IPS DF 6.9 (cell line): ENCODE measurements at regions not wholly inside any gene's neighbourhood (a gene's known extent, or its start where the extent isn't known, plus 50 kb on each side); places are given as distances from the start of the nearest gene placed in this dataset.

ENCODE experiments used
- DNase-seq: peaks from one replicate; pipeline ENCODE4 v3.0.0-alpha.2; 2013; ENCODE audit warnings: low read depth, low spot score
- H3K27ac ChIP-seq: one replicate; pipeline ENCODE4 v1.5.1; 2013; ENCODE audit warnings: low read length, control low read depth
- H3K27me3 ChIP-seq: 2 replicates; pipeline ENCODE4 v1.6.1; 2013; ENCODE audit warnings: mild to moderate bottlenecking, low read length; ENCODE audit not compliant: control insufficient read depth, insufficient read depth
- H3K36me3 ChIP-seq: 2 replicates; pipeline ENCODE4 v1.6.1; 2013; ENCODE audit warnings: low read length; ENCODE audit not compliant: control insufficient read depth, insufficient read depth
- H3K4me1 ChIP-seq: 2 replicates; pipeline ENCODE4 v1.6.1; 2013; ENCODE audit warnings: low read length; ENCODE audit not compliant: control insufficient read depth, insufficient read depth
- H3K4me3 ChIP-seq: 2 replicates; pipeline ENCODE4 v1.5.1; 2013; ENCODE audit warnings: mild to moderate bottlenecking, low read length
- H3K9me3 ChIP-seq: 2 replicates; pipeline ENCODE4 v1.6.1; 2013; ENCODE audit warnings: low read length, inconsistent platforms; ENCODE audit not compliant: control insufficient read depth, insufficient read depth
- WGBS: extraction: QIAGEN DNeasy Blood & Tissue Kit; methylation state at CpG from one replicate; pipeline ENCODE4 v1.1.7; 2013; ENCODE audit warnings: mixed read lengths, missing lambda C conversion rate; ENCODE audit not compliant: insufficient read length, insufficient coverage; 5-methylcytosine and 5-hydroxymethylcytosine counted together

GRCh38 chr2:144082777-144083176, 437.1 kb downstream of the ZEB2 start:
- no peaks in the 10 kb centered on the region for H3K4me1 ChIP-seq

GRCh38 chr2:144082327-144082726, 437.6 kb downstream of the ZEB2 start:
- no peak for DNase-seq
- H3K27ac ChIP-seq = no peak overlapping the region
- no peaks in the 10 kb centered on the region for H3K4me1 ChIP-seq

More at GRCh38 chr2:144082777-144083176, 437.1 kb downstream of the ZEB2 start:
- Histone ChIP-seq H3K4me3 (no peak overlapping the region), H3K36me3 (no peaks in the 10 kb centered on the region), H3K9me3 (no peaks in the 10 kb centered on the region), H3K27me3 (no peaks in the 10 kb centered on the region), H3K27ac (no peak overlapping the region)
- no peak for DNase-seq
- no CpG with 5 or more reads among the region's 3 CpGs for WGBS

GRCh38 chr2:144081272-144081671, 438.6 kb downstream of the ZEB2 start:
- Histone ChIP-seq H3K27me3 (no peaks in the 10 kb centered on the region), H3K36me3 (no peaks in the 10 kb centered on the region), H3K4me3 (no peak overlapping the region), H3K9me3 (no peaks in the 10 kb centered on the region), H3K4me1 (no peaks in the 10 kb centered on the region), H3K27ac (no peak overlapping the region)
- WGBS = no CpG with 5 or more reads among the region's 2 CpGs
- no peak for DNase-seq

More at GRCh38 chr2:144082327-144082726, 437.6 kb downstream of the ZEB2 start:
- H3K4me3 ChIP-seq = no peak overlapping the region
- H3K9me3 ChIP-seq = no peaks in the 10 kb centered on the region
- H3K27me3 ChIP-seq = no peaks in the 10 kb centered on the region
- no peaks in the 10 kb centered on the region for H3K36me3 ChIP-seq

GRCh38 chr2:144079803-144080202, 440.1 kb downstream of the ZEB2 start:
- Histone ChIP-seq H3K9me3 (no peaks in the 10 kb centered on the region), H3K27me3 (no peaks in the 10 kb centered on the region), H3K36me3 (no peaks in the 10 kb centered on the region), H3K4me1 (no peaks in the 10 kb centered on the region), H3K4me3 (no peak overlapping the region), H3K27ac (no peak overlapping the region)
- DNase-seq = no peak

GRCh38 chr2:144078802-144079724, 440.9 kb downstream of the ZEB2 start:
- Histone ChIP-seq H3K9me3 (no peaks in the 10 kb centered on the region), H3K4me1 (no peaks in the 10 kb centered on the region), H3K4me3 (no peak overlapping the region), H3K27ac (no peak overlapping the region), H3K36me3 (no peaks in the 10 kb centered on the region), H3K27me3 (no peaks in the 10 kb centered on the region)
- no CpG with 5 or more reads among the region's 3 CpGs for WGBS
- no peak for DNase-seq

- Histone ChIP-seq H3K9me3 (no peaks in the 10 kb centered on the region), H3K4me1 (no peaks in the 10 kb centered on the region), H3K27me3 (no peaks in the 10 kb centered on the region), H3K27ac (no peak overlapping the region), H3K4me3 (no peak overlapping the region), H3K36me3 (no peaks in the 10 kb centered on the region)
- no peak for DNase-seq
These were observed 441.8 kb downstream of the ZEB2 start for GRCh38 chr2:144078106-144078505.

GRCh38 chr2:144074450-144074849, 445.5 kb downstream of the ZEB2 start:
- Histone ChIP-seq H3K27ac (no peak overlapping the region), H3K27me3 (no peaks in the 10 kb centered on the region), H3K4me3 (no peak overlapping the region), H3K9me3 (no peaks in the 10 kb centered on the region), H3K4me1 (no peaks in the 10 kb centered on the region), H3K36me3 (no peaks in the 10 kb centered on the region)
- WGBS = no CpG with 5 or more reads among the region's 3 CpGs
- DNase-seq = no peak

GRCh38 chr2:144071461-144071860, 448.5 kb downstream of the ZEB2 start:
- Histone ChIP-seq H3K27me3 (no peaks in the 10 kb centered on the region), H3K4me3 (no peak overlapping the region), H3K4me1 (no peaks in the 10 kb centered on the region), H3K27ac (no peak overlapping the region), H3K9me3 (no peaks in the 10 kb centered on the region), H3K36me3 (no peaks in the 10 kb centered on the region)
- no peak for DNase-seq
- no CpG with 5 or more reads among the region's 4 CpGs for WGBS

- Histone ChIP-seq H3K27me3 (no peaks in the 10 kb centered on the region), H3K27ac (no peak overlapping the region), H3K9me3 (no peaks in the 10 kb centered on the region), H3K36me3 (no peaks in the 10 kb centered on the region), H3K4me3 (no peak overlapping the region), H3K4me1 (no peaks in the 10 kb centered on the region)
- no peak for DNase-seq
- no CpG with 5 or more reads among the region's 2 CpGs for WGBS
These were observed 452.4 kb downstream of the ZEB2 start for GRCh38 chr2:144067506-144067905.

- no peak for DNase-seq
- H3K27ac ChIP-seq = no peak overlapping the region
- WGBS = no CpG with 5 or more reads among the region's 1 CpG
These were observed 456.3 kb downstream of the ZEB2 start for GRCh38 chr2:144063602-144064001.

GRCh38 chr2:144054911-144055310, 465.0 kb downstream of the ZEB2 start:
- no peaks in the 10 kb centered on the region for H3K9me3 ChIP-seq
- no peak overlapping the region for H3K27ac ChIP-seq
- DNase-seq = no peak
- WGBS = no CpG with 5 or more reads among the region's 1 CpG
- H3K36me3 ChIP-seq = no peaks in the 10 kb centered on the region
- H3K4me3 ChIP-seq = no peak overlapping the region
- no peaks in the 10 kb centered on the region for H3K4me1 ChIP-seq
- no peaks in the 10 kb centered on the region for H3K27me3 ChIP-seq

More at GRCh38 chr2:144063602-144064001, 456.3 kb downstream of the ZEB2 start:
- Histone ChIP-seq H3K4me1 (no peaks in the 10 kb centered on the region), H3K4me3 (no peak overlapping the region), H3K36me3 (no peaks in the 10 kb centered on the region), H3K9me3 (no peaks in the 10 kb centered on the region), H3K27me3 (no peaks in the 10 kb centered on the region)
